Dermis microvascular lymphatic vessel endothelial cell (primary cell): ENCODE measurements at regions not wholly inside any gene's neighbourhood (a gene's known extent, or its start where the extent isn't known, plus 50 kb on each side); places are given as distances from the start of the nearest gene placed in this dataset.

ENCODE experiments used
- DNase-seq, 2 donors: peaks; one replicate each; pipeline versions ENCODE4 v3.0.0 to v3.0.0-alpha.2; 2010; ENCODE audit warnings: low read depth in 2 of 2

DNA sequence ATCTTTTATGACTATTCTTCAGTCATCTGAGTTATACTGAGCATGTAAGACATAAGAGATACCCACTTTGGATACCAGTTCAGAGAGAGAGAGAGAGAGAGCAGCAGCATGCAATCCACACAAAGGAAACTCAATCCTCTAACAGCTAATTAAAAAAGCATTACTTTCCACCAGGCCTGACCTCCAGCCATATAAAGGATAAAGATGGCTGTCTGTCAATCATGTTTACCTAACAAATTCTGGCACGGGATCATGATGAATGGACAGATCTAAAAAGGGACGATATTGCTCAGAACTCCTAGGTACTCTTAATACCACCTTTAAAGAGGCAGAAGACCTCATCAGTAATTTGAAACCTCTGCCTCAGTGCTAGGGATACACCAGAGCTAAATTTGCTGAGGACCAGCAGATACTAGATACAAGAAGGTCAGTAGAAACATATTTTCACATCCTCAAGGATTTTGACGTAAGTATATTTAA, 159.2 kb downstream of the RPS12 start:
- no peak for DNase-seq

DNA sequence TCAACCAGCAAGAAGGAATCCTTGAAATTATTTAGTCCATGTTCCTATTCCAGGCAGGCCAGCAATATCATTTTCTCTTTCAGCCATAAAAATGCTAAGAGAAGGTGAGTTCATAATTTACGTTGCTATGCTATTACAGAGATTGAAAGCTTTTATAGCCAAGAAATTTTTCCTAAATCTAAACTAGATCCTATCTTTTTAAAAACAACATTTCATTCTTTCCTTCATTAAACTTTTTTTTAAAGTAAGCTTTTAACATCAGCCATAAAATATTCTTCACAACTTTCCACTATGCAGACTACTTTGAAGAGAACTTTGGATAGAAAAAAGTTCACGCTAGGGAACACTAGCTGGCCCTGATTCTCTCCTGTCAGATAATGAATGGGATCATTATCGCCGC, 159.8 kb downstream of the RPS12 start:
- DNase-seq, result no peak

DNA sequence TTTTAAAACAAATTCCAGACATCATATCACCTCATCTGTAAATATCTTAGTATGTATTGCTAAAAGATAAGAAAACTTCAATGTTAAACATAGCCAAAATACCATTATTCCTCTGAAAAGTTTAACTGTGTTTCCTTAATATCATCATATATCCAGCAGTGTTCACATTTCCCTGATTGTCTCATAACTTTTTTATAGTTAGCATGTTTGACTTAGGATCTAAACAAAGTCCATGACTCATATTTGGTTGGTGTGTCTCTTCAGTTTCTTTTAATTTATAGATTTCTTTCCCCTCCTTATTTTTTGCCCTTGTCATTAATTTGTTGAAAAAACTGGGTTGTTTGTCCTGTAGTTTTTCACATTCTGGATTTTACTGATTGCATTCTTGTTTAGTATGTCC, 163.0 kb downstream of the RPS12 start:
- DNase-seq, result no peak

DNA sequence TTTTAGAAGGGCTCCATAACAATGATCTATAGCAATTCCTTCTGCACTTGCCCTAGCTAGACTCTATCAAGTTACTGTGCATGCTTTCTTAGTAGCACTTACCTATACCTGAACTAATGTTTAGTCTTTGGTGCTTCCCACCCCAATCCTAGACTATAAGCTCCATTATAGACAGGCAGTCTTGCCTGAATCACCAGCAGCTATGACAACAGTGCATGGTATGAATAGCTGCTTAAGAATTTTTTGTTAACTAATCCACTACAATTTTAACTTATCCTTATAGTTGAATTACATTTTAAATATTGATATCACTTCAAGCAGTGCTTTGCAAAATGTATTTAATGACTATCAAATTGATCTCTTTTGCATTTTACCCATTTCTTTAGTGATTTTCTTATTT, 164.3 kb downstream of the RPS12 start:
- DNase-seq, result no peak

DNA sequence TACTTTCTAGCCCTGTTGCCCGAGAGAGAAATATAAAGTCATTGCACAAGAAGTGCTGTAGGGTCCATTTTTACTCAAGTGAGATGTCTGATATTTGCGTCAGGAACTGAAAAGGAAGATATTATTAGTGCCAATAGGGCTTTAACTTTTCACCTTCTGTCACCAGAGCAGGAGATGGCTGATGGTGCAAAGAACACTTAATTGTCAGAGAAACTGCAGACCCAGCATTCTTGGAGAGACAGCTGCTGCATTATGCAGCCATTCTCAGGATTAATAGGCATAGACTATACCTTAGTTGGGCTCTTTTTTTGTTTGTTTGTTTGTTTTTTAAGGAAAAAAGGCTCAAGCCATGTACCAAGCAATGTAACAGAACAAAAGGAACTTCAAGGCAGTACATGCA, 179.4 kb downstream of the RPS12 start:
- DNase-seq, result no peak

DNA sequence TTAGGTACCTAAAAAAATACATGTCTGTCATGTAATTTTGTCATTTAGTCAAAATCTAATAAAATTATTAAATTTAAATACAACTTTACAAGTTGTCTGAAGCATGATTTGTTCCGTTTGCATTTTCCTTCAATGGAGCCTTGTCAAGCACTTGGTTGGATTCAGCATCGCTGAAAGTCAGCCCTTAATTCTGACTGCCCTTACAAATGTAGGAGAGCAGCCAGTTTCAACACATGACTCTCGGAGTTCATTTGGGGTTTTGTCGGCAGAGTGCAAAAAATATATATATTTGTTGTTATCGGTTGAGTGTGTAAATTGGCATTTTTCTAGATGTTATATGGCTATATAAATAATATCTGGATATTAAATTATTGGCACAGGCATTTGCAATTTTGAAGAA, 180.6 kb downstream of the RPS12 start:
- DNase-seq, result no peak

DNA sequence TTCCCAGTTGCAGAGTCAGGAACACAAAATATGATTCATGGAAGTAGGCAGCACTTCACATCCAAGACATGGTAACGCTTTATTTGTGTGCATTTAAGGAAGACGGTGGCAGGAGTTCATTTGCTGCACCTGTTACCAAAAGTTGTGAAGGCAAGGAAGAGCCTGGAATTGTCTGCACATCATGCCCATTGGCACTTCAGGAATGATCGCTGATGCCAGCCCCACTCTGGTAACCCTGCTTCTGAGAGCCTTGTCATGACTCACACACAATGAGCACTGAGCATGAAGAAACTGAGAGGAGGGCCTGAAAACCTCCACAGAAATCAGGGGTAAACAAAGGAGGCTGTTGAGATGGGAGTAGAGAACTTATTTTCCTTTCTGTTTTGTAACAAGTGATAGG, 181.1 kb downstream of the RPS12 start:
- DNase-seq, result no peak

DNA sequence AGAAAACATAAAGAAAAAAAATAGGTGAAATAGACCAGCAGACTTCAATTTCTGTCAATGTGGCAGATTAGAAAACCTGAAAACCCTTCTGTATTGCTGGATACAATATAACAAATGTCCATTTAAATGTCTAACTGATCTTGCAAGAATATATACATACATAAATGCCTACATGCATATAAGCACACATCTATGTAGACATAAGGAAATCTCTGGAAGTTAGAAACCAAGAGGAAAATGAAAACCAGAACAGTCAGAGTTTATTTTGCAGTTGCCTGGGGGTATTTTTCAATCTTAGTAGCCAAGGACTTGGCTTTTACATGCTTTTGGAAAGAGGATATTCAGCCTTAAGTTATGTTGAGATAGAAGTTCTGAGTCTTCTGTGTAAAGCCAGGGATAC, 184.0 kb downstream of the RPS12 start:
- DNase-seq, result no peak

DNA sequence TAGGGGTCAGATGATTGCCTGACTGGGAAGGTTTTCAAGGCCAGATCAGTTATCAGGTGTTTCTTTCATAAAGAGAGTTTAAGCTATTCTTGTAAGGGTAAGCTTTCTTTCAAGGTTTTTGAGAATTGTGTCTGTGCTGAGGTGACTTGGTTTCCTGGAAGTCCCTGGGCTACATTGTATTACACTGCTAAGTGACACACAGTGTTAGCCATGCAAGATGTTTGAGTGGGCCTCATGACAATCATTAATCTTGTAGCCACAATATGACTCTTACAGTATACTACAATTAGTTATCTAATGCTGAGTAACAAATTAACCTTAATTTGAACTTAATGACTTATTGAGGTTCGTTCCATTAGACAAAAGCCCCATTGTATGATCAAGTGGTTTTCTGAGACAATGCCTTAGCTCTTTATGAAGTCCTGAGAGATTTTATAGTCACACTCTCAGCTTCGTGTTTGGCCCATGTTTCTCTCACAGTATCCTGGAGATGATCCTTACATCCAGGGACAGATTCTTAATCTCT, 186.7 kb downstream of the RPS12 start:
- no peak for DNase-seq

DNA sequence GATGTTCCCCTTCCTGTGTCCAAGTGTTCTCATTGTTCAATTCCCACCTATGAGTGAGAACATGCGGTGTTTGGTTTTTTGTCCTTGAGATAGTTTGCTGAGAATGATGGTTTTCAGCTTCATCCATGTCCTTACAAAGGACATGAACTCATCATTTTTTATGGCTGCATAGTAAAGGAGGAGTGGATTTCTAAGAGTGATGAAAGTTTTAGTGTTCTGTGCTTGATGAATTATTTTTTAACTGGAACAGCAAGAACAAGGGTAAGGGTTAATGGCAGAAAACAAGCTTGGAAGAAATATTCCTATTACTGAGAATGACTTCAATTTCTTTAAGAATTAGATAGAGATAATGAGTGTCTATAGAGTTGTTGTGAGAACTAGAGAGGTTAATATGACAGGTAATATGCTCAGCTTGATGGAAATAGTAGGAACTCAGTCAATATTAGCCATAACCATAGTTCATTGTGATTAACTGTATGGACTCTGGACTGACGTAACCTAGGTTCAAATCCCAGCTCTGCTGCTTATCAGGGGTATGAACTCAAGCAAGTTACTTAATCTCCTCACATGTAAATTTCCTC, 190.0 kb downstream of the RPS12 start:
- no peak for DNase-seq

DNA sequence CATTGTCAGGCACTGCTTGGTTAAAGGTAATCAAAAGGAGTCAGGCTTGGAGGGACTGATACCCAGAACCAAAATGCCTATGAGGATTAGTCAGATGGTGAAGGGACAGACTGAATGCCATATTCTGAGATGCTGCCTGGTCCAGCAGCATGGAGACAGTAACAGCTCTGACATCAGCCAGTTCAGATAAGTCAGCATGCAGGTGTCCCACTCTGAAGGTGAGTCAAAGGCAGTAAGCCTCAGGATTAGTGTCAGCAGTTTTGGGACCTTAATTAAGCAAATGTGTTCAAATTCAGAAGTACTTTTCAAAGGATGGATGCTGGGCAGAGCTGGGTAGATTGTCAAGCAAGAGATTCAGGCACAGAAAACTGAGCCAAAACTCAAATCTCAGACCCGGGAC, 198.4 kb downstream of the RPS12 start:
- DNase-seq, result no peak

DNA sequence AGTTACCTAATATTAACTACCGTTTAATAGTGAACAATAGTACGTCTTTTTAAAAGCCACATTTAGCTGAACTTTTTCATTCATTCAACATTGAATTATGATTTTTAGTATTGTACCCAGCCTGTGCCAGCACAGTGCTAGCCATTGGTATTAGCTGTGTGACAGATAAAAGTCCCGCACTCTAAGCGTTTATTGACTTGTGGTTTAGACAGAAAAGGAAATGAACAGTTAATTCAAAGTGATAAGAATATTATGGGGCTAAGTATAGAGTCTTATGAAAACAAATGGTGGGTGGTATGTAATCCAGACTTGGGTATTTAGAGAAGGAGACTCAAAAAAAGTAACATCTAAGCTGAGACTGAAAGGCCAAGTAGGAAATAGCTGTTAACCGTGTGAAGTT, 202.3 kb downstream of the RPS12 start:
- no peak for DNase-seq

DNA sequence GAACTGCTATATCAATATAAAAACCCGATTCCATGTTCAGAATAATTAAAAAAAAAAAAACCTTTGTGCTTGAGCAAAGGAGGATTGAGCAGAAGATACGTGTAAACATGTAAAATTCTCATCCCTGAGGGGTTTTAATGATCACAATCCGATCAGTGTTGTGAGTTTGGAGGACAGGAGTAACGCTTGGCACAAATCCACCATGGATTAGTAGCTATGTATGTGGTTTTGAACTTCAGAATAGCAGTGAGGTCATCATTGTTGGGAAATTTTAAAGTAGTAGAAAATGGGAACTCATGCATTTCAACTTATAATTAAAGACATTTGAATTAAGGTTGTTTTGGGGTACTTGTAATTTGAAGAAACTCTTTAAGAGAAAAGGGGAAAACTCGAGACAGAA, 203.2 kb downstream of the RPS12 start:
- no peak for DNase-seq

DNA sequence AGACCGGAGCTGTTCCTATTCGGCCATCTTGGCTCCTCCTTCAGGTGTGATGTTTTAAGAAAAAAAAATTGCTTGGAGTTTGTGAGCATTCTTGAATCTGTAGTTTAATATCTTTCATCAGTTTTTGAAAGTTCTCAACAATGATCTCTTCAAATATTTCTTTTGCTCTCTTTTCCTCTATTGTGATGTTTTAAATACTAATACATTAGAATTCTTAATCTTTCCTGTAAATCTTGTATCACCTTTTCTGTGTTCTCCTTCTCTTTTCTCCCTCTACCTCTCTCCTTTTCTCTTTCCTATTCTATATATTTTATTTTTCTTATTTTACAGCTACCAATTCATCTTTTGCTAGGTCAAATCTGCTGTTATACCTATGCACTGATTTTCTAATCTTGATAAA, 212.3 kb downstream of the RPS12 start:
- DNase-seq, result no peak

DNA sequence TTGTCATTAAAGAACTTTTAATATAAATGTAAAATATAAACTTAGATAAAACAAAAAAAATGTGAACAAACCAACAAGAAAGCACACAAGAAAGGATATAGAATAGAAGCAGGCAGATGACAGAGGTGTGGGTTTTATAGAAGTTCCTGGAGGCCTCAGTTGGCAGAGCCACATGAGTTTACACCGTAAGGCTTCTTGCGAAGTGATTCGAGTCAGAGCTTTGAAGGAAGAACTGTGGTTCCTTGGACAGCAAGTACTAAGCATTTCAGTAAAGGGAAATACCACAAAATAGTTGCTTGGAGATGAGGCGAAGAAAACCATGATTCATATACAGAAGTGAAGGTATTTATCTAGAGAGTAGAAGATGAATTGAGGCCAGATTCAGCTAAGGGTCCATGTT, 207.9 kb upstream of the EYA4 start:
- DNase-seq, result no peak

DNA sequence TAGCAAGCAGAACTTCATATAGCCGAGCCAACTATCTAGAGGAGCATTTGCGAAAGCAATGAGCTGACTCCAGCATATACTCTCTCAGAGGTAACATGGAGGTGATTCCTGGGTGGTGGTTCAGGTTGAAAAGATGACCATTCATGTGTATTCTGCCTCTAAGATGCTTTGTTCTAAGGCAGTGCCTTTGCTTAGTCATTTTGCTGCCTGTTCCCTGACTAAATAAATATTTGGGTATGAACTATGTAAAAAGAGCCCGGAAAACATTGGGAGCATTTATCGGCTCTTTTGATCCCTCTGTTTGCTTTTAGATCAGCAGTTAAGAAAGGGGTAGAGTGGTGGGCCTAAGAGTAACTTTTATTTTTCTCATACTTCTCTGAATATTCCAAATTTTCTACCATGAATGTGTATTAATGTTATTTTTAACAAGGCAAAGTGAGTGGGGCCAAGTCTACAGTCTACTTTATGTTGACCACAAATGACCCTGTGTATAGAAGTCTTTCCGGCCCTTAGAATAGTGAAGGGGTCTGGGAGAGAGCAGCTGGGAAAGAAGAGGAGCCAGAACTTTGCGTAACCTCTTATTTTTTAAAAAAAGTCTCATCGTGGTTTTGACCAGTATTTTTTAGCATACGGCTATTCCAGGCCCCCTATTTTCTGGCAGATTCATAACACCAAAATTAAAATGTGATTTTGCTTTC, 206.5 kb upstream of the EYA4 start:
- DNase-seq, result no peak

DNA sequence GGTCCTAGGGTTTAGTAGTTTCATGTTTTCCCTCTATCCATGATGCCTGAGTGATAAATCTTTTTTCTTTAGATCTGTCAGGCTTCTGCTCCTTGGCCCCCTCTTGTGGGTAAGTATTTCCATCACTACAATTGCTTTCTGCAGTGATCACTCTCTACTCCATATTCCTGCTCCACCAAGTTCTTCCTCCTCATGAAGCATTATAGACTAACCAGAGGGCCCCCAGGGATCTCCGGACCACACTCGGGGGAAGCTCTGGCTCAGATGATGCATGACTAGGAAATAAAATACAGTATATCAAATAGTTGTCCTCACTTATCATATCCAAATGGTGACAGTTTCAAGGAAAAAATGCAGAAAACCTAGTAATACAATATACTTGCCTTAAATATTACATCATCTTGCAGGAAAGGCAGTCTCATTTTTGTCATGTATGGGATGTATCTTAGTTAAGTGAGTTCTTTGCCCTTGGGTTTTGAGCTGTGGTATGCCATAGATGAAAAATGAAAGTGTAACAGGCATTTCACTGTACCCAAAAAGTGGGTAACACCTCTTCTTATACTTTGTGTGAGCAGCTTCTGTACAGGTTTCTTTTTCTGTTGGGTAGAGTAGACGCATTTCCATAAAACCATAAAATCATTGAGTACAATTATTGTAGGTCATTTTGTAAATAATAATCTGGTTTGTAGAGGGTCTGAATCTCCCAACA, 200.9 kb upstream of the EYA4 start:
- DNase-seq, result peak in 1 of 2 donors; percentile 30

DNA sequence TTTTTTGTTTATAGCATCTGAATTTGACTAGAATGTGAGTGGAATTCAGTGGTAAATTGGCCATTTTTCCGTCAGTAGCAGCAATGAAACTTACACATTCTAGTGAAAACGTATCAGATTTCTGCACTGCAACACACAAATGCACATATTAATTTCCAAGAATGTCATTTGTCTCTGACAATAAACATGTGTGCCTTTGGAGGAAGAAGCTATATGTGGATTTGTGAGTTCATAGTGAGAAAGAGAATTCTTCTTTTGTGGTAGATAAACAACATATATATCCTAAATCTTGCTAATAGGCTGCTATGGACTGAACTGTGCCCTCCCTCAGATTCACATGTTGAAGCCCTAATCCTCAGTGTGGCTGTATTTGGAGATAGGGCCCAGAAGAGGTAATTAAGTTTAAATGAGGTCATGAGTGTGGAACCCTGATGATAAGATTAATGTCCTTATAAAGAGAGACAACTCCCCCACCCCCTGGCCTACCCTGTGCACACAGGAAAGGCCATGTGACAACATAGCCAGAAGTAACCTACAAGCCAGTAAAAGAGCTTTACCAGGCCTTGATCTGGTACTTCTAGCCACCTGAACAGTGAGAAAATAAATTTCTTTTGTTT, 200.2 kb upstream of the EYA4 start:
- no peak for DNase-seq

DNA sequence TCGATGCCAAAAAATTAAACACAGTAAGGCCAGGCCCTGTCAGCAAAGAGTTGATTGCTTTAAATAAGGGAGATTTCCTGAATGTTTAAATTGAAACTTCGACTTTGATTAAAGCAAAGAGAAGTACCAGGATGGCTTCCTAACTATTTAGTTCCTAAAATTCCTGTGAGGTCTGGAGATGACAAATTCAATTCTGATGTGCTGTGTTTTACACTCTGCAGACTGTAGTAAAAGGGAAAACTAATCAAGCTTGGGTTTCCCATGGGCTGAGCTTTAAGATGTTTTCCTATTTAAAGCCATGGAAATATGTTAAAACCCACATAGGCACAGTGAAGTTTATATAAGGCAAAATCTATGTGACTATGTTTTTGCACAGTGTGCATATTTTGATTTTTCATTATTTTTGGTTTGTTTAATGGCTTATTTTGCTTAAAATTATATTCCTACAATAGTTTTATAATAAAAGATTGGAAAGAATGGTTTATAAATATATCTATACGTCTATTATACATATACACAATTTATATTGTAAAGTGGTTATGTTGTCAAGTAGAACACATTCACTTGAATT, 198.5 kb upstream of the EYA4 start:
- no peak for DNase-seq

DNA sequence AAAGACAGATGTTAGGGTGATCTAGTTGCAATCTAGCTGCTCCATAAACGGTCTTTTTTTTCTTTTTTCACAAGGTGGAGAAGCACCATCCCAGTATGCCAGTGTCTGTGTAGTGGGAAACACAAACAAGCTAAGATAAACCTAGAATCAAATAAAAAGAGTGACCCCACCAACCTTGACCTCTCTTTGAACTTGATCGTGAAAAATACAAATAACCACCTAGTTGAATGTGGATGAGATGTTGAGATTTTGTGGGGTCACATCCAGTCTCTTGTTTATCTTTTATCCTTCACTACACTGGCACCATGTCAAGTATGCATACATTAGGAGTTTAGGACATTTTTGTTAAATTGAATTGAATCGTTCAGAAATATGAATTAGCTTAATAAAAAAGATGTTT, 194.6 kb upstream of the EYA4 start:
- DNase-seq, result no peak

DNA sequence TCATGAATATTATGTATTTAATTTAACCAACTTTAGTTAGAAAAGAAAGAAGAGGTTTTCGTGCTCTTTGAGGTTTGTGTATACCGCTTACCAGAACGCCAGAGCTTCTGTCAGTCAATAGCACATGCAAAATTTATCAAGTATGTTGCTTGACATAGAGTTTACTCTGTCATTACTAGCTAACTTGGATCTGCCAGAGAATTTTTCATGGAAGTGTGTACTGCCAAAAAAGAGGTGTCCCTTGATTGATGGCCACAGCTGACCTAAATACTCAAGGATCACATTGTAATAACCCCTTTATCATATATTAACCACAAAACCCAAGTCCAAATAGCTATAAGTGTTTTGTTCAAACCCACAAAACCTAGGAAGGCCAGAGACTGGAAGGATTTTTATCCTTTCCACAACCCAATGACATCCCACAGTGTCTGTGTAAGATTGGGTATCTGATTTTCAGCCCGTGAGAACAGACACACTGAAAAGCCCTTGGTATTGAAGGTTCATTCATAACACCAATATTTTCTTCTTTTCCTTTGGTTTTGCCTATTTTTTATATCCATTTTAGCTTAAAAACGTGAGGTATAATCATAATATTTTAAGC, 194.0 kb upstream of the EYA4 start:
- no peak for DNase-seq

DNA sequence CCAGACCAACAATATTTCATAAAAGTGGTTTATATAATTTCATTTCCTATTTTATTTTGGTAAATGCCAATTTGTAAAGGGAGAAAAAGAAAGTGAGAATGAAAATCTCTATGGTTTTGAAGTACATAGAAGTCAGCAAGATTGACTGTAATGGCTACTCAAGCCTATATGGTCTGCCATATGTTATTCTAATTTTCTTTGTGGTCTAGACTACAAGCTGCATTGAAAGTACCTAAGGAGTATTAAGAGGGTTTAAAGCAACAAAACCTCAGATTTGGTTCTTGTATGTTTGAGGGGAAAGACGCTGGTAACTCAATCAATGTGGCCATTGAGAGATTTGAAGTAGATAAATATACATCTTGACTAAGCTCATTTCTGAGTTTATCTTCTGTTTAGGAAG, 193.5 kb upstream of the EYA4 start:
- no peak for DNase-seq
